ENCODE measurements at regions not wholly inside any gene's neighbourhood (a gene's known extent, or its start where the extent isn't known, plus 50 kb on each side); places are given as distances from the start of the nearest gene placed in this dataset.

DNA sequence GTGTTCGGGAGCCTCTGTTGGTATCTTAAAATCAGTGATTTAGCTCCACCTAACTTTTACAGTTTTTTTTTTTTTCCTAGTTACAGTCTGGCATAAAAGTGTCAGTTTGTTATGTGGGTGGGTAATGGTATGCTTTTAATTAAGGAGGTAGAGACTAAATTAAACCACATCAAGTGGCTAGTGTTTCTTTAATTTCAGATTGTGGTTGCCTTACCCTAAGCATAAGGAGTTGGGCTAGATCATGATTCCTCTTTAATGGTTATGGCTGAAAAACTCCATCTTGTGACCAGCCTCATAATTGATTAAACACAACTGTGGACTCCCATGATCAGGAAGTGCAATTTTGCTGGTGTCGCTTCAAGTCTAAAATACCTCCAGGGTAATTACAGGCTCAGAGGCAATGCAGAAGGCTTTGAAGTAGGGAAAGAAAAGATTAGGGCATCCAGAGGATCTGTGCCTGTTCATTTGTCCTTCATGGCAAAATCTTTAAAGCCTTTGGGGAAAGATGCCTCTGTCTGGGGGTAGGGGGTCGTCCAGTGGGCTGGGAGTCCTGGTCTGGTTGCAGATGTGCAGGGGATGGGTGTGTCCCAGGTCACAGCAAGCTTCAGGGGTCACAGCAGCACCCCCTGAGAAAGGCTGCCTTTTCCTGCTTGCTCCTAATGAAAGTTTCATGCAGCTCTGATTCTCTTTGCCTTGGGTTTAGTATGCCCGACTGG is 579.2 kb downstream of the BCL11A start:
- no peak for DNase-seq (ENCODE audit: low spot score)

DNA sequence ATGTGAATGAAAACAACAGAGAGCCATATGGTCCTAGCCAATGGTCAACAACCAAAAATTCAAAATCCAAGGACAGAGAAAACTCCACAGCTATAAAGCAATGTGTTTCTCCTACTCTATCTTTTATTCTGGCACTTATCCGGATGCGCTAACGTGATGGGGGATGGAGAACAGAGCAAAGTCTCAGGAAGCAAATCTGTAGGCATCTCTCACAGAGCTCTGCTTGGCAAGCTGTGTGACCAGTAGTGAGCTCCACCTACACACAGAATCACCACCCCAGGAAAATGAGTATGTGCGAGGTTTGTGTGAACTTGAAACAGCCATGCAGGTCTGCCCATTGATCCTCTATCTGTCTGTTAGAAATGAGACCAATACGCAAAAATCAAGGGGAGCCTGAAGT is 584.3 kb downstream of the BCL11A start:
- no peak for DNase-seq (ENCODE audit: low spot score)

DNA sequence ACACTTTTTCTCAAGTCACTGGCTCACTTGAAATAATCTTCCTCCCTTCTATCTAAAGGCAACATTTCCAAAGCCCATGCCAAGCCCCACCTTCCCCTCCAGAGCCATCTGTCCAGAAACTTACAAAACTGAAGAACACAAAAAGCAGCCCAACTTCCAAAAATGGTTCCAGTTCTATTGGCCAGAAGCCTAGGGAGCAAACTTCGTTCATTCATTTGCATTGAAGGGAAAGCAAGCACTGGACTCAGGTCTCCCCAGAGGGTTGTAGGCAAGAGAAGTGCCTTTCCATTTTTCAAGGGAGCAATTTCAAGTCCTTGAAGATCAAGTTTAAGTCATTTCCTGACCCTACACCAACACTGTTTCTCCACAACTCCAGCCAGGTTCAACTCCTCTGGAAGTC is 585.0 kb downstream of the BCL11A start:
- DNase-seq (ENCODE audit: low spot score) = no peak

DNA sequence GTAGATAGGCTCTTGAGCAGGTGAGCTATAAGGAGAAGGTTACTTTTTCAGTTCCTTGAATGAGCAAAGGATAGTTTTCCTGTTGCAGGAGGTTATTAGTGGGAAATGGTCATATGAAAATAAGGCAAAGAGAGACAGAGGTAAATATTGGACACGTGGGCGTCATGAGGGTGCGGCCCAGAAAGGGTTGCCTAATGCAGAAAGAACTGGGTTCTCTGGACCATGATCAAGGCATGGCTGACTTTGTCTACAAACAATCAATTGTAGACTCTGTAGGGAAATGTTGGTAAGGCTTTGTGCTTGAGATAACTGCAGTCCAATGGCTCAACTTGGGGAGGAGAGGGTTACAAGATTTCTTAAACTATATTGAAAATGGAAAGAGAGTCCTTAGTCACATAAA is 585.8 kb downstream of the BCL11A start:
- no peak for DNase-seq (ENCODE audit: low spot score)

DNA sequence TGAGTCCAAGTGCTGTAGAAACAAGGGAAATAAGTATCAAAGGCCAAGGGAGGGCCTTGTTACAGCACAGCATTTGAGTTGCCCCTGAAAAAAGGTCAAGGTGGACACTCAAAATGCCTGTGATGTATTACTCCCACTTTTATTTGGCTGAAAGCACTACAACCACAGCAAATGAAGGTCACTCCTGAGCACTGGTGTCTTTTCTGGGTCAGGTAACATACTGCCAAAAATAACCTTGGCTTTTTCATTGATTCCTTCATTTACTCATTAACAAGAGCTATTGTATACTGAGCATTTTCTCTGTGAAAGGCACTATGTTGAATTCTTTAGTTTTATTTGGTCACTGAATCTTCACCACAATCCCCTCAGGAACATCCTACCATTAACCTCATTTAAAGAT is 590.3 kb downstream of the BCL11A start:
- no peak for DNase-seq (ENCODE audit: low spot score)

DNA sequence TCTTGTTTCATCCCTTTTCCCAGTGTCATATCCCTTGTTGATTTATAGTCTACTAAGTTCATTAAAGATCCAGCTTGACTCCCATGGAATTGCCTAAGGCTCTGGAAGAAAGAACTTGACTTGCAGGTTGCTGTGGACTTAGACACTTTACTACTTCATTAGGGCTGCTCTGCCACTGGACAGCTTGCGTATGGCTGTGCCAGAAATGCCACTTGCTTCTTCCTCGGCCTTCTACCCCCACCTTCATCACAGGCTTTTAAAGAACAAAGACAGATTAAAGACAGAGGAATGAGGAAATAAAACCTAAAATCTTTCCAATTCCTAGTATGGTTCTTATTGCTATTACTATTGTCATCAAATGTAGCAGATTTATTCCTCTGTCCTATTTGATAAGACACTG is 591.7 kb downstream of the BCL11A start:
- DNase-seq (ENCODE audit: low spot score) = no peak

DNA sequence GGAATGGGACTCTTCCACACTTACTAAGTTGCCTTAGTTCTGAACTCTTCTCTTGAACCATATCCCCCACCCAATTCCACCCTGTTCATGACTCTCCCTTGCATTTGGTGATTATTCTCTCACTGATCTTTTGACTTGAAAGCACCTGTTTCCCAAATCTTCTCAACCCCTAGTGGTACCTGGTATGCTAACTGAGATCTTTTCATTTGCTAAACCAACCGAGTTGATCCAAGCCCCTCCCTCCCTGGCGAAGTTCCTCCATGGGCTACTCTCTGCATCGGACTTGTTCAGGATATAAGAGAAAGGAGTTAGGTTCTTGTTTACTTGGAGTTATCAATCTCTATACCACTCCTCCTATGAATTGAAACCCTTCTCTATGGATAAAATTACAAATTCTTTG is 593.5 kb downstream of the BCL11A start:
- DNase-seq (ENCODE audit: low spot score) = no peak

DNA sequence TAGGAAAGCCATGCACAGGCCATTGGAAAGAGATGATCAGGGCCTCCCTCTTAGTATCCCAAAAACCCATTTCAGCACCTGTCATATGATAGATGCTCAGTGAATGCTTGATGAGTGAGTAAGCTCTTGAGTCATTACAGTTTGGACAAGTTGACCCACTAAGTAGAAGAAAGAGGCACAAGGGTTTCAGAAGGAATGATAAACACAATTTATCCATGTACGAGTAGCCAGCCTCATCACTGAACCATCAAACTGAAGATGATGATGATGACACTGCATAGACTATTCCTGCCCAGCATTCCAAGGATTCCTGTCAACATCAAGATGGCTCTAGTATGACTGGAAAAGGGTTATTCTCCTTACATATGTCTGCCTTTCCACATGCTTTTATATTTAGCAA is 596.0 kb downstream of the BCL11A start:
- peak; percentile 17 for DNase-seq (ENCODE audit: low spot score)

DNA sequence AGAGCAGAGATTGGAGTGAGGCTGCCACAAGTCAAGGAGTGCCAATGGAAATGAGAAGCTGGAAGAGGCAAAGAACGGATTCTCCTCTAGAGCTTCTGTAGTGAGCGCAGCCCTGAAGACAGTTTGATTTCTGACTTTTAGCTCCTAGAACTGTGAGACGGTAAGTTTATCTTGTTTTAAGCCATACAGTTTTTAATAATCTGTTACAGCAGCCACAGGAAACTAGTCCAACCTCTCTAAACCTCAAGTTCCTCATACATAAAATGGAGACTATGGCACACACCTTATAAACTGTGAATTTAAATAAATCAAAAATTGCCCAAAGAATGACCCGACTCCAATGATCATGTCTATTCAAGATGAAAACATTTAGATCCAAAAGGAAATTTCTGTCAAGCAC is 596.5 kb downstream of the BCL11A start:
- DNase-seq (ENCODE audit: low spot score) = no peak

DNA sequence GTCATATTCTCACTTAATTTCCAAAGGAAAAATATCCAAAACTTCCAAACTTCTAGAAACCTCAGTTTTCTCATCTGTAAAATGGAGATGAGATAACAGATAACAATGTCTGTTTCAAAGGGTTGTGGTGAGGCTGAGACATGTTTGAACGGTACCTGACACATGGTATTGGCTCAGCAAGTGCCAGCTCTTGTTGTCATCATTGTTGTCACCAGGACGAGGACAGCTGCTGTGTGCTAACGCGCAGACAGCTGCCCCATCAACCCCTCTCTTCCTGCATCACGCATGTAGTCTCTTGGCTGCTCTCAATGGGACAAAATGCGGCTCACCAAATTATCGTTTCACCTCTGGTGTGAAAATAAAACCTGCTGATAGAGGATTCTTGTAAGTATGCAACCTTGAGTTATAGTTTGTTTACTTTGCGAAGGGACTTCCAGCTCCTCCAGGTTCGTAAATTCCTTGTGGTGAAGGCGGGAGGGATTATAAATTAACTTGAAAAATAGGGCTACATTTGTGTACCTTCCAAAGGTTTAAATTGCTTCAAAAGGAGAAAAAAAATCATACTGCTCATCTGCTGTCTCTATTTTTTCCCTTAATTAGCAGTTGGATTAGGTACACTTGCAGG is 605.4 kb downstream of the BCL11A start:
- no peak for DNase-seq (ENCODE audit: low spot score)

DNA sequence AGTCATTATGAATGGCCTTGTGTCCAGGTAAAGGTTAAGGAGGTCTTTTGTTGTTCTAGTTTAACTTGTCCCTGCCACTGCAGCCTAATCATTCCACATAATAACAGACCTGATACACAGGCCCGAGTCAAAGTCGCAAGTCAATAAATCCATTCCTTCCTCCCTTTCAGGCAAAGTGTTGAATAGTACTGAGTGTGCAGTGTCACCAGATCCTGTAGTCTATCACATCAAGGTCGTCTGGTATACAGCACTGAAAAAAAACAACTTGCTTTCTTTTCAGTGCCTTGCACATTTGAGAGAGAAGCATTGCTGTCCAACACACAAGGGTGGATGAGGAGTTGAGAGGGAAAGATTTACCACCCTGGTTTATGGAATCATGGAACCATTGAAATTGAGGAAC is 606.2 kb downstream of the BCL11A start:
- no peak for DNase-seq (ENCODE audit: low spot score)

DNA sequence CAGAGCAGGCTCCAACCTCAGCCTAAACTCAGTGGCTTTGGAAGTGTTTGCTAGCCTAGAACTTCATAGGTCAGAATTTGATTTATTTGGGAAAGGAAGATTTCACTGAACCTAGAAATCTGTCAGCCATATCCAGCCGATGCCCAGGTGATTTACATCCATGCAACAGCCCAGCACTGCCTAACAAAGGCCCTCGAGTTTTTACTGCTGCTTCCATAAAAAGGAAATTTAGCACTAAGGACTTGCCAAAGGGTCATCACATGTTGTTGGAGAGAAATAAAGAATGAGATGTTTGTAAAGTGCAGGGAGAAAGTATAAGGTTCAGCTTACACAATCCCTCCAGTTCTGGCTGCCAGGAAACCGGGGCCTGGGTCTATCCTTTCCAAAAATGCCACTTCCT is 614.2 kb downstream of the BCL11A start:
- DNase-seq (ENCODE audit: low spot score) = no peak

DNA sequence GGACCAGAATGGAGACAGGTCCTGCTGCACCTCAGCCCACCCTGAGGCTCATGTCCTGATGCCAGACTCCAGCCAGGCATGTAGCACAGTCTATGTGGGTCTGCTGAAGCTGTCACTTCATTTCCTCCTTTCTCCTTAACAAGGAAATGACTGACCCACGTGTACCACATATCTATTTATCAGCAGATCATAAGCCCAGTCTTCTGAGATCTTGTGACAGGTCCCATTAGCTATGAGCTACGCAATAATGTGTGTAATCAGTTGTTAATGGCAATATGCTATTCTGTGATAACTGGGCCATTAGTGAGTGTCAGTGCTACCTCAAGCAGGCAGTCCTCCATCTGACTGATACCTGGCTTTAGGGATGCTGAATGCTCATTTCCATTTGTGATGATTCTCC is 615.3 kb downstream of the BCL11A start:
- no peak for DNase-seq (ENCODE audit: low spot score)

DNA sequence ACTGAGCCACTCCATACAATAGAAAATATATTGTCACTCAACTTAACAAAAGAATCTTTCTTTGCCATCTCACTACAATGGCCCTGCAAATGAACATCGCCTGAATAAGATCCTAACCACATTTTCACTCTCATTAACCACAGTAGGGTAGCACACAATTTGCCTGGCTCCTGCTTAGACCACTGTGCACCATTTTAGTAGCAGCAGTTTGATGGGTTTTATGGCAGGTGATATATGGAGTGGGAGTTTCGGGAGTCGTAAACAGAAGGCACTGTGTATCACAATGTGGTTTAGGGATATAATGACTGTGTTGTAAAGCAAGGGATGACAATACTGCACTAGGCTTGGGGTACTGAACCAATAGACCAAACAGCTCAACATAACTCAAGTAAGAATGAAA is 617.4 kb downstream of the BCL11A start:
- no peak for DNase-seq (ENCODE audit: low spot score)

DNA sequence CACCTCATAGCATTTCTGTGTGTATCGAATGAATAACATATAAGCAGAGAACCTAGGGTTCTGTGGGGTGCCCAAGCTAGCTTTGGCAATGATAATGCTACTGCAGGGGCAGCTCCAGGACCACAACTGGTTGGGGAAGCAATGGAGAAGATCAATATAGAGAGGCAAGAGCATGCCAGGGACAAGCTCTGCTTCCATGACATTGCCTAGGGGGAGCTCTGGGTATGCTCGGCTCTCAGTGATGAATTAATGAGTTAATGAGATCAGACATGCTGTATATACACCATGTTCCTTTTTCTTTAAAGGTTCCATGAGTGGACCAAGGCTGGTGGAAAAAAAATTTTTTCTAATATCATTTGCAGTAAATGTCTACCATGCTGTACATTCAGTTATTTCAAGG is 618.4 kb downstream of the BCL11A start:
- no peak for DNase-seq (ENCODE audit: low spot score)

DNA sequence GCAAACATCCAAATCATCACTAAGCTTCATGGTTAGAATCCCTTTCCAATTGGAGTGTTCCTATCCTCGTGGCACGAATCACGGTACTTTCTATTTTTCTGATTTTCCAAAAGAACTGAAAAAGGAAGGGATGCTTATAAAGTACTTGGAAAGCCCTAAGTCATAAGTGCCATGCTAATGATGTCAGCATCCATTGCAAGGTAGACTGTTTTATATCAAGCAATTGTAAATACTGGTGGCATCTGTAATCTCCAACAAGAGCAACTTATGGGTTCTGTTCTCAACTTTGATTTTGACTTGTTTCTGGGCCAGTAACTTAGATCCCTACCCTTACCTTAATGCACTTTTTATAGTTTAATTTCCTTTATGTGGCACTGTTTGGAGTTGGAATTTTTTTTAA is 619.5 kb downstream of the BCL11A start:
- DNase-seq (ENCODE audit: low spot score) = no peak

DNA sequence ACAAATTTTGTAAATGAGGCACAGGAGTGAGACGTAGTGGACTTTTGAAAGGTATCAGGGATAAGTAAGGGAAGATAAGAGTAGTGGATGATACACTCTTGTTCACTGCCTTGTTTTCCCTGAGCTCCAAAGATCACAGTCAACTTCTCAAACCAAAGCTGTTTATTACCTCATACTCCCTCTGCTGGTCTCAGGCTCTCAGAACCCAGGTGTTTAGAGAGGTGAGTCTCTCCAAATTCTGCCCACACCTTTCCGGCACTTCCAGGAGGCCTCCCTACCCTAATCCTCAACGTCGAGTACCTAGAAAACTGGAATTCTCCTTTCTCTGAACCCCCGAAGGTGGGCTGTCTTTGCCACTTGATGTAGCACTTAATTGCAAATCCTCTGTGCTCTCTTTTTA is 621.1 kb downstream of the BCL11A start:
- no peak for DNase-seq (ENCODE audit: low spot score)

DNA sequence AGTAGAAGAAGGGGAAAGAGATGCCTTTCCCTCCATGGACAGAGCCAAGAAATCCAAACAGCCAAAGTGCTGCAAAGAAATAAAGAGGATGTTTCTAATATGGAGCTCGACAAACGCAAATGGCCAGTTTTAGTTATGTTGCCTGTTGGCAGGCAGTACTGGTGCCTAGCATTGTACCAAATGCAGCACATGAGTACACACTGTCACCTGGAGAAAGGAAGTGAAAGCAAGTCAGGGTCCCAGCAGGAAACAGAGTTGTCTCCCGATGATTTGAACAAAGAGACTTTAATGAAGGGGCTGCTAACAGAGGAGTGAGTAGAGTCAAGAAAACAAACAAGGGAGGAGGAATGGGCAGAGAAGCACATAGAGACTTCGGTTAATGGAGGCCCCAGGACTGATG is 623.0 kb downstream of the BCL11A start:
- no peak for DNase-seq (ENCODE audit: low spot score)

DNA sequence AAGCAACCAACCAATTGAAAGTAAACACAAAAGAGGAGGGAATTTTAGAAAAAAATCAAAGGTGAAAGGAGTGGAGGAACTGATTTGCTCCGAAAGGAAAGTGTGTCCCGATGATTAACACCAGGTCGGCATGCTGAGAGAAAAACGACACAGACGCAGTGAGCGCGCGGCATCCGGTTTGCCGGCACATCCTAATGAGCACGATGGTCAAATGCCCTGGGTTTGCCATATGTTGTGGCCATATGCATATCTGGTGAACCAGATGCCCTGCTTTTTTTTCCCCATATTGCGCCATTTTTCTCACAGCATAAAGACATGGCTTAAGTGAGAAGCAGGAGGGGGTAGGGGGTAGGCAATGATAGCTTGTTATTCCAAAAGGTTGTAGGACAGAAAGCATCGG is 626.7 kb downstream of the BCL11A start:
- no peak for DNase-seq (ENCODE audit: low spot score)

DNA sequence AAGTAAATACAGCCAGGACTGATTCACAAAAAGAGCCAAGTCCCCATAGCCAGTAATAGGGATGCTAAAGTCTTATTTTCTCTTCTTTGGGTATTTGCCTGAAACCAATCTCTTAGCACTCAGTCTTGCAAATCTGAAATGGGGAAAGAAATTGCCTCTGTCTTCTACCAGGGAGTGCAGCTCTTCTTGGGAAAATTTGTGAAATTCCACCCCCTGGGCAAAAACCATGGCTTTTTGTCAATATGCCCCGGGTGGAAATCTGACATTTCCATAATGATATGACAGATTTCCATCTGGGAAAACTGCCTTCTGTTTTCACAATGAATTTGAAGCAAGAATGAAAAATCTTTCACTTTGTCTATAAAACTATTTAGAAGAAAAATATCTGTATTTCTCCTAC is 628.1 kb downstream of the BCL11A start:
- DNase-seq (ENCODE audit: low spot score) = no peak

DNA sequence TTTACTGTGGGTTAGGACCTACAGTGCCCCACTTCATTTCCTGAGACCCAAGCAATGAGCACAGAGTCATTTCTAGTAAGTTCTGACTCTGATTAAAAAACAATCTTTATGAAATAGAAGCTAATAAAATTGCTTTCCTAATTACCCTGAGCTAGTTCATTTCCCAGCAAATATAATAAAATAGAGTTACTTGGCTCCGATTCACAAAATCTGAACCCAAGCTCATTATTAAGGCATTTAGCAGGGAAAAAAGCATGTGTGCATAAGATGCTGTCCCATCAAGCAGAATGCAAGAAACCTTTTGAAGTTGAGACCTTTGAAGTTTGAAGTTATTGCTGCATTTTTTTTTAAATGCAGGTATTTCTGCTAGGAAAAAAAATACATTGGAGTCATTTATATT is 629.1 kb downstream of the BCL11A start:
- DNase-seq (ENCODE audit: low spot score) = no peak

DNA sequence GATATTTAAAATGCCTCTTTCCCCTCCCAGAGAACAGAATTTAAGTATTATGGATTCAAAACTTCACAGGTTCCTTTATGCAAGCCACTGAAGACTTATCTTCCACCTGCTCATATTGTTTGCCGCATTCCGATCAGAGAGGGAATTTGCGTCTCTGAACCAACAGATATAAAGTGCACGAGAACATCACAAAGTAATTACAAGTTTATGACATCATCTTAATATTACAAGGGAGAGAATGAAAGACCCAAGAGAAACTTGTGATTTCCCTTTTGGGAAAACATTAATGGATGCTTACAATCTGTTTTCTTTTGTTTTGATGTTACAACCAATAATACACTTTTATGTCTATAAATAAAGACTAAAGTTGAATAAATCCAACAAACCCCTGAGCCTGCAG is 631.0 kb downstream of the BCL11A start:
- DNase-seq (ENCODE audit: low spot score) = no peak

DNA sequence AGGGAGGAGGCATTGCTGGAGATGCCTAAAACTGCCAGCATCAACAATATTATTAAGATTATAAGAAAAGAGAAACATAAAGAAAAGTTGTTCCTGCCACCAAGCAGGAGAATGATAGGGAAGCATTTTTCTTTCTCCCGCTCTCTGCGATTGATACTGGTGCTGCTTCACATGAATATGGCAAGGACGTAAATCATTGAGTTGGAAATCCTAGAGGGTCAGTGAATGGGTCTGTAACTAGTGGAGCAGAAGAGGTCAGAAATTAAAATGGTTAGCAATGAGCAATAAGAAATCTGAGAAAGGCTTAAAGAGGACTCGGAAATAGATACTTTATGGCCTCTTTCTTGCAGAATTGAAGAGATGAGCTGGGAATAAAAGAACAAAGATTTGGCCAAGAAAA is 631.7 kb downstream of the BCL11A start:
- DNase-seq (ENCODE audit: low spot score) = no peak

DNA sequence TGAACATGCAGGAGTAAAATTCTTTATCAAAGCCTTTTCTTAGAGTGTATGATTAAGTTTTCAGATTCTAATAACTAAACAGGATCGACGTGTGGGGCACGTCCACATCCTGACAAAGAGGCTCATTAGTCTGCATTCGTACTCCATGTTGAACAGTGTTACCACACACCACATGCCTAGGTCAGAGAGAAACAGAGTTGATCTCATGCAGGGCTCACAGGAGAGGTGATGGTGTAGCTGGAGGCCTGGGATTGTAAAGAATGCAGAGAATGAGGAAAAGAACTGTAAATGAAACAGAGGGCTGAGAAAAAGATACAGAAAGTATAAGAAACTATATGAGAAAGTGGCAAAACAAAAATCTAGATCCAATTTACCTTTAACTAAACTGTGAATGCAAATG is 632.5 kb downstream of the BCL11A start:
- DNase-seq (ENCODE audit: low spot score) = no peak

Data from AG08395 (cell line).